ENCODE measurements at regions not wholly inside any gene's neighbourhood (a gene's known extent, or its start where the extent isn't known, plus 50 kb on each side); places are given as distances from the start of the nearest gene placed in this dataset.

- no peak for DNase-seq
These were observed 487.4 kb downstream of the IRX1 start for GRCh38 chr5:4082966-4083564.

- DNase-seq = no peak
These were observed 488.1 kb downstream of the IRX1 start for GRCh38 chr5:4083591-4084337.

GRCh38 chr5:4086081-4086480, 490.4 kb downstream of the IRX1 start:
- DNase-seq = no peak

- no peak for DNase-seq
These were observed 491.5 kb downstream of the IRX1 start for GRCh38 chr5:4087110-4087509.

GRCh38 chr5:4089087-4089486, 493.5 kb downstream of the IRX1 start:
- DNase-seq = no peak

- no peak for DNase-seq
These were observed 497.6 kb downstream of the IRX1 start for GRCh38 chr5:4093236-4093635.

GRCh38 chr5:4093970-4094369, 498.3 kb downstream of the IRX1 start:
- no peak for DNase-seq

- DNase-seq = no peak
These were observed 500.4 kb downstream of the IRX1 start for GRCh38 chr5:4095918-4096630.

GRCh38 chr5:4097199-4097598, 501.6 kb downstream of the IRX1 start:
- DNase-seq = no peak

GRCh38 chr5:4098226-4098625, 502.6 kb downstream of the IRX1 start:
- DNase-seq = no peak

GRCh38 chr5:4099386-4099785, 503.8 kb downstream of the IRX1 start:
- no peak for DNase-seq

- DNase-seq = no peak
These were observed 505.1 kb downstream of the IRX1 start for GRCh38 chr5:4100739-4101138.

GRCh38 chr5:4101189-4101588, 505.6 kb downstream of the IRX1 start:
- no peak for DNase-seq

GRCh38 chr5:4104831-4105597, 509.4 kb downstream of the IRX1 start:
- DNase-seq = no peak

- DNase-seq = no peak
These were observed 513.1 kb downstream of the IRX1 start for GRCh38 chr5:4108690-4109089.

GRCh38 chr5:4113426-4113825, 517.8 kb downstream of the IRX1 start:
- no peak for DNase-seq

GRCh38 chr5:4113905-4114304, 518.3 kb downstream of the IRX1 start:
- DNase-seq = no peak

- no peak for DNase-seq
These were observed 518.8 kb downstream of the IRX1 start for GRCh38 chr5:4114452-4114851.

GRCh38 chr5:4116834-4117233, 521.2 kb downstream of the IRX1 start:
- no peak for DNase-seq

- DNase-seq = no peak
These were observed 528.8 kb downstream of the IRX1 start for GRCh38 chr5:4124221-4124970.

- no peak for DNase-seq
These were observed 533.4 kb downstream of the IRX1 start for GRCh38 chr5:4128994-4129393.

- DNase-seq = no peak
These were observed 533.9 kb downstream of the IRX1 start for GRCh38 chr5:4129523-4129922.

- DNase-seq = no peak
These were observed 535.2 kb downstream of the IRX1 start for GRCh38 chr5:4130819-4131218.
